Epithelial cell of esophagus (primary cell): ENCODE measurements at regions not wholly inside any gene's neighbourhood (a gene's known extent, or its start where the extent isn't known, plus 50 kb on each side); places are given as distances from the start of the nearest gene placed in this dataset.

Source experiments
- DNase-seq: peaks from one replicate; pipeline ENCODE4 v3.0.0; 2010; ENCODE audit warnings: low read depth
- H3K4me3 ChIP-seq: 2 replicates; pipeline ENCODE4 v1.5.1; 2011; ENCODE audit warnings: mild to moderate bottlenecking, low read length, control low read depth
- TF ChIP-seq, protein P1 (sequence below): IDR thresholded peaks from 2 replicates; pipeline ENCODE4 v1.5.1; 2011; ENCODE audit warnings: low read depth, mild to moderate bottlenecking, low read length, control low read depth, inconsistent platforms; ENCODE audit not compliant: insufficient read depth; ENCODE audit errors: missing control alignments

DNA sequence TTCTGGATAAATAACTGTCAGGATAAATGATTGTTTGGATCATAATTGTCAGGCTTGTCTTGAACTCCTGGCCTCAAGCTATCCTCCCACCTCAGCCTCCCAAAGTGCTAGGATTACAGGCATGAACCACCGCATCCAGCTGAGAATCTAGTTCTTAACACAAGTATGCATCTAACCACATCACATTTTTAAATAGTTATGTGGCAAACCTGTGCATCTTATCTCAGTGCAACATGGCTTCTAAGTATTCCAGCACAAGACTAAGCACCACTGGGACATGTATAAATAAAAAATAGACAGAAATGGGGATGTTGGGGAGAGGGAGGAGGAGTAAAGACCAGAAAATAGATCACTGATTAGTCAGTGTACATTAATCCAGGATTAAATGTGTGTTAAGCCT lies 74.7 kb upstream of the TBL1X start:
- H3K4me3 ChIP-seq = no peak overlapping the region
- TF ChIP-seq, protein P1, sequence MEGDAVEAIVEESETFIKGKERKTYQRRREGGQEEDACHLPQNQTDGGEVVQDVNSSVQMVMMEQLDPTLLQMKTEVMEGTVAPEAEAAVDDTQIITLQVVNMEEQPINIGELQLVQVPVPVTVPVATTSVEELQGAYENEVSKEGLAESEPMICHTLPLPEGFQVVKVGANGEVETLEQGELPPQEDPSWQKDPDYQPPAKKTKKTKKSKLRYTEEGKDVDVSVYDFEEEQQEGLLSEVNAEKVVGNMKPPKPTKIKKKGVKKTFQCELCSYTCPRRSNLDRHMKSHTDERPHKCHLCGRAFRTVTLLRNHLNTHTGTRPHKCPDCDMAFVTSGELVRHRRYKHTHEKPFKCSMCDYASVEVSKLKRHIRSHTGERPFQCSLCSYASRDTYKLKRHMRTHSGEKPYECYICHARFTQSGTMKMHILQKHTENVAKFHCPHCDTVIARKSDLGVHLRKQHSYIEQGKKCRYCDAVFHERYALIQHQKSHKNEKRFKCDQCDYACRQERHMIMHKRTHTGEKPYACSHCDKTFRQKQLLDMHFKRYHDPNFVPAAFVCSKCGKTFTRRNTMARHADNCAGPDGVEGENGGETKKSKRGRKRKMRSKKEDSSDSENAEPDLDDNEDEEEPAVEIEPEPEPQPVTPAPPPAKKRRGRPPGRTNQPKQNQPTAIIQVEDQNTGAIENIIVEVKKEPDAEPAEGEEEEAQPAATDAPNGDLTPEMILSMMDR = no peak
- no peak for DNase-seq

DNA sequence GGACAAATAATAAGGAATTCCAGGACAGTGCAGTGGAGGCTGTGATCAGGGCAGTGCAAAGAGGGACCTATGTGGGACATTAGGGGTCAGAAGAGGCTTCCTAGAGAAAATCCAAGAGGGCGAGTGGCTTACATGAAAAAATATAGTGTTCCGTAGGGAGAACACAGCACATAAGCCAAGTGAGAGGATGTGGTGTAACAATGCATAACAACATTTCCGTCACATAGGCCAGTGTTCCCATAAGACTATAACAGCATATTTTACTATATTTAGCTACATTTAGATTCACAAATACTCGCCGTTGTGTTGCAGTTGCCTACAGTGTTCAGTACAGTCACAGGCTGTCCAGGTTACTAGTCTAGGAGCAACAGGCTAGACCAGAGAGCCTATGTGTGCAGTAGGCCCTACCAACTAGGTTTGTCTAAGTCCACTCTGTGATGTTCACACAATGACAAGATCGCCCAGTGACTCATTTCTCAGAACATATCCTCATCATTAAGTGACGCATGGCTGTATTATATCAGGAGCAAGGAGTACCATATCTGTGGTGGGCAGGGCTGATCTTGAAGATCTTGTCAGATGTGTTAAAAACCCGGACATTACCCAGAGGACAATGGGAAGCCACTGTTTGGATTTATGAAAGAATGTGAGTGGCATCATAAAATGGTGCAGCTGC lies 74.0 kb upstream of the TBL1X start:
- no peak for DNase-seq
- no peak overlapping the region for H3K4me3 ChIP-seq
- TF ChIP-seq, protein P1 = no peak

DNA sequence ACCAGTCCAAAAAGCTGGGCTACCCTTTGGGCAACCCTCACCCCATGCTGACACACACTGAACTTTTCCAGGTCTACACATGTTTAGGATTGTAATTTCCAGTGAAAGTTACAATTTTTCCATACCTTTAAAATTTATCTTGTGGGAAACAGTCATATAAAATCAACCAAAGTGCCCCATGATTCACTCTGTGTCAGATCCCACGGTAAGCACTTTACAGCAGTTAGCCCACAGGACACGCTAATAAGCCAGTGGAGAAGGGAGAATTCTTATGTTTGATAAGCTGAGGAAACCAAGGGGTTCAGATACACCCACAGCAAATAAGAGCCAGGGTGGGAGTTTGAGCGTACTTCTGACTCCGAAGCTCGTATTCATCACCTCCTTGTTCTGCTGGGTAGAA lies 72.4 kb upstream of the TBL1X start:
- DNase-seq = no peak
- TF ChIP-seq, protein P1 = no peak
- no peak overlapping the region for H3K4me3 ChIP-seq

DNA sequence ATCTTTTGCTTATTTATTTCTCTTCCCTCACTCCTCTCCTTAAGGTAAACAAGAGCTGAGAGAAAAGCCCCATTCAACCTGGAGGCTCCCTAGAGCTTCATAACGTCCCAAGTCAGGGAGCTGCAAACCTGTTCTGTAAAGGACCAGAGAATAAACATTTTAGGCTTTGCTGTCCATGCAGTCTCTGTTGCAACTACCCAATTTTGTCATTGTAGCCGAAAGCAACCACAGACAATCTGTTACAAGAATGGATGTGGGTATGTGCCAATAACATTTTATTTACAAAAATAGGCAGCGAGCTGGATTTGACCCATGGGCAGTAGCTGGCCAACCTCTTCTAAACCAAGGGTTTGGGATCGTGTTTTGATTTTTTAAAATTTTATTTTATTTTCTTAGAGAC lies 71.3 kb upstream of the TBL1X start:
- no peak overlapping the region for H3K4me3 ChIP-seq
- TF ChIP-seq, protein P1 = no peak
- no peak for DNase-seq

DNA sequence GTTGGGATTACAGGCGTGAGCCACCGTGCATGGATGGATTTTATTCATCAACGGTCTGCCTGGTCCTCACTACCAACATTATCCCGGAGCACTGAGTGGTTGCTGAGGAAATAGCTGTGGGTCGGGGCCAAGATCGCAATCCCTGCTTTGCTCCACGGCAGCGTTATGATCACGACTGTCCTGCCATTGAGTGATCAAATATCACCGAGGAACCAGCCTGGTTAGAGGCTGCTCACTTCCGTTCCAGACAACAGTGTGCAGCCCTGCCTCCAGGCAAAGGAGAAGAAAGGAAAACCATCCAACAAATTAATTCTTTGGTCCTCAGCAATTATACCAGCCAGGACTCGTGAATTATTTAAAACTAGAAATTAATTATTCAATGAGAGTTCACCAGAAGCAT lies 70.6 kb upstream of the TBL1X start:
- DNase-seq = no peak
- no peak overlapping the region for H3K4me3 ChIP-seq
- TF ChIP-seq, protein P1 = no peak

DNA sequence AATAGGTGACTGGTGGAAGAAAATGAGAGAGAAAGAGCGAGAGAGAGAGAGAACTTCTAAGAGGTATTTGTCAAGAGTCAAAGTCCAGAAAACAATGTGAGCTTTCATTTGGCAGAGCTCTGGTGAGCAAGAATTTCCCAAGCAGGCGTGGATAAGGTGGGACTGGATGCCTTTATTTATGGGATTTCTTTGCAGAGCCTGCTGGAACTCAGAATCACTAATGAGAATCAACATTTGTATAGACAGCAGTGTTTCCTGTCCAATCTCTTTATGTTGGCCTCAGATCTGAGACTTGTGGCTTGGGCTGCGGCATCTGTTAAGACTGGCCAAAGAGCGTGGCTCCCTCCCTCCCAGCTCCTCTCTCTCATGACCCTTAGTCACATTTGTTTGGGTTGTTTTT lies 67.9 kb upstream of the TBL1X start:
- H3K4me3 ChIP-seq = no peak overlapping the region
- TF ChIP-seq, protein P1 = no peak
- no peak for DNase-seq

DNA sequence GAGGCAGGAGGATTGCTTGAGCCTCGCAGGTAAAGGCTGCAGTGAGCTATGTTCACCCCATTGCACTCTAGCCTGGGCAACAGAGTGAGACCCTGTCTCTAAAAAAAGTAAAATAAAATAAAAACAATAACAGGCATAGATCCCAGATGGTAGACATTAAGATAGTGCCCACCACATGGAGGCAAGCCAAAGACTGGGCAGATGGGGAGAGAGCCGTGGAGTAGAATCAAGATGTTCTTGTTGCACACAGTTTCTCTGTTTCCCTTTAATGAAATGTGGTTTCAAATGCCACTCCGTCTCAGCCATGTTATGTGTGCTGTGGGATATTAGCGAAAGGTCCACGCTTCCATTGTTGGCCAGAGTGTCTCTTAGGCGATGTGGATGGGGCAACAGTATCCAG lies 63.8 kb upstream of the TBL1X start:
- TF ChIP-seq, protein P1 = no peak

More for the DNA sequence above, 63.8 kb upstream of the TBL1X start:
- no peak for DNase-seq
- no peak overlapping the region for H3K4me3 ChIP-seq
